Left ventricle myocardium inferior (tissue), 1 donor: ENCODE measurements at regions not wholly inside any gene's neighbourhood (a gene's known extent, or its start where the extent isn't known, plus 50 kb on each side); places are given as distances from the start of the nearest gene placed in this dataset.
"Not testable (repeated sequence)": the region's sequence is repeated elsewhere in the genome, so short reads cannot be mapped to it uniquely, and the experiment has no call there.

Experiments
- DNase-seq: peaks from one replicate; pipeline ENCODE4 v3.0.0-alpha.2; 2020
- H3K27ac ChIP-seq: fragments of 200-600 bp; replicated peaks from 2 replicates; pipeline ENCODE4 v1.8.0; 2021
- H3K27me3 ChIP-seq: fragments of 200-600 bp; 2 replicates; pipeline ENCODE4 v1.8.0; 2021; ENCODE audit warnings: low read depth
- H3K36me3 ChIP-seq: fragments of 200-600 bp; 2 replicates; pipeline ENCODE4 v1.8.0; 2021
- H3K4me1 ChIP-seq: fragments of 200-600 bp; 2 replicates; pipeline ENCODE4 v1.8.0; 2021
- H3K4me3 ChIP-seq: fragments of 200-600 bp; 2 replicates; pipeline ENCODE4 v1.8.0; 2021; ENCODE audit warnings: mild to moderate bottlenecking, moderate library complexity
- H3K9me3 ChIP-seq: fragments of 200-600 bp; replicated peaks from 2 replicates; pipeline ENCODE4 v1.8.0; 2021
- intact Hi-C: fragments of 100-400 bp; cut with micrococcal nuclease; formaldehyde crosslinking; loops from one replicate; pipeline ENCODE4 v1.11.0; 2022
- TF ChIP-seq, protein P1 (sequence below): fragments of 200-600 bp; IDR thresholded peaks from 2 replicates; pipeline ENCODE4 v1.8.0; 2021; ENCODE audit warnings: antibody characterized with exemption, mild to moderate bottlenecking, borderline replicate concordance
- donor health status: DM: no; HTN: yes; CAD: no; lungs with severe emphysema.

DNA sequence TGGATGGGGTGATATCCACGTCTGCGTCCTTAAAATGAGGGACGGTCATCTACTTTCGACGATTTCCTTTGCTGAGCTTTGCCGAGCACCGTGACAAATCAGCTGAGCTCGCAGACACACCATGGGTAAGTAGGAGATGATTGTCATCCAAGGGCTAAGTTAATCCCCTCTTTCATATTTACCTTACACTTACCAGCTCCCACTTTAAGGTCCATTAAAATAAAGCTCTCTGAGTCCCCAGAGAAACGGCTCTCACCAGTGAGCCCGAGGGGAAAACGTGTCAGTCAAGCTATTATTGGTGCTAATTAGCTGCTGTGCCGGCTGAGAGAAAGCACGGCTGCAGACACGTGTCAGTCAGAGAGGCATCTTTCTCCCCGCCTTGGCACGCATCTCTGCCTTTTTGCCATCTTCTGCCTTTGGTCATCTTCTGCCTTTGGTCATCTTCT, 72.2 kb downstream of the CRLF2 start:
- no peaks in the 10 kb centered on the region for H3K36me3 ChIP-seq
- no peak for DNase-seq
- no peak overlapping the region for H3K4me3 ChIP-seq
- intact Hi-C loops, result no loop called here
- peaks cover 14% of the 10 kb centered on the region for H3K27me3 ChIP-seq
- H3K9me3 ChIP-seq, result peaks cover 10% of the 10 kb centered on the region
- TF ChIP-seq, protein P1, sequence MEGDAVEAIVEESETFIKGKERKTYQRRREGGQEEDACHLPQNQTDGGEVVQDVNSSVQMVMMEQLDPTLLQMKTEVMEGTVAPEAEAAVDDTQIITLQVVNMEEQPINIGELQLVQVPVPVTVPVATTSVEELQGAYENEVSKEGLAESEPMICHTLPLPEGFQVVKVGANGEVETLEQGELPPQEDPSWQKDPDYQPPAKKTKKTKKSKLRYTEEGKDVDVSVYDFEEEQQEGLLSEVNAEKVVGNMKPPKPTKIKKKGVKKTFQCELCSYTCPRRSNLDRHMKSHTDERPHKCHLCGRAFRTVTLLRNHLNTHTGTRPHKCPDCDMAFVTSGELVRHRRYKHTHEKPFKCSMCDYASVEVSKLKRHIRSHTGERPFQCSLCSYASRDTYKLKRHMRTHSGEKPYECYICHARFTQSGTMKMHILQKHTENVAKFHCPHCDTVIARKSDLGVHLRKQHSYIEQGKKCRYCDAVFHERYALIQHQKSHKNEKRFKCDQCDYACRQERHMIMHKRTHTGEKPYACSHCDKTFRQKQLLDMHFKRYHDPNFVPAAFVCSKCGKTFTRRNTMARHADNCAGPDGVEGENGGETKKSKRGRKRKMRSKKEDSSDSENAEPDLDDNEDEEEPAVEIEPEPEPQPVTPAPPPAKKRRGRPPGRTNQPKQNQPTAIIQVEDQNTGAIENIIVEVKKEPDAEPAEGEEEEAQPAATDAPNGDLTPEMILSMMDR, result no peak
- no peaks in the 10 kb centered on the region for H3K4me1 ChIP-seq
- no peak overlapping the region for H3K27ac ChIP-seq

DNA sequence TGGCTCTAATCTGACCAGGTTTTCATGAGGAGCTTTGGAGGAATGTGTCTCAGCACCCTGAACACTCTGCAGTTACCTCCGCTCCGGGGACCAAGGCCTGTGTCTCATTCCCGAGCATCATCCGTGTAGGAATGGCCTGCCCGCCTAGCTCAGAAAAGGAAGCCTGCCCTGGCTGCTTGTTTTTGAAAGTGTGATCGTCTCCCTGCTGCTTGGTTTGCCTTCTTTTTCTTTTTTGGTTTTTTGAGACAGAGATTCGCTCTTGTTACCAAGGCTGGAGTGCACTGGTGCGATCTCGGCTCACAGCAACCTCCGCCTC, 73.3 kb downstream of the CRLF2 start:
- TF ChIP-seq, protein P1, result no peak
- DNase-seq, result no peak
- H3K36me3 ChIP-seq, result no peaks in the 10 kb centered on the region
- intact Hi-C loops, result no loop called here
- no peaks in the 10 kb centered on the region for H3K4me1 ChIP-seq
- H3K27me3 ChIP-seq, result peaks cover 14% of the 10 kb centered on the region
- no peak overlapping the region for H3K4me3 ChIP-seq
- H3K27ac ChIP-seq, result no peak overlapping the region
- peaks cover 16% of the 10 kb centered on the region for H3K9me3 ChIP-seq

DNA sequence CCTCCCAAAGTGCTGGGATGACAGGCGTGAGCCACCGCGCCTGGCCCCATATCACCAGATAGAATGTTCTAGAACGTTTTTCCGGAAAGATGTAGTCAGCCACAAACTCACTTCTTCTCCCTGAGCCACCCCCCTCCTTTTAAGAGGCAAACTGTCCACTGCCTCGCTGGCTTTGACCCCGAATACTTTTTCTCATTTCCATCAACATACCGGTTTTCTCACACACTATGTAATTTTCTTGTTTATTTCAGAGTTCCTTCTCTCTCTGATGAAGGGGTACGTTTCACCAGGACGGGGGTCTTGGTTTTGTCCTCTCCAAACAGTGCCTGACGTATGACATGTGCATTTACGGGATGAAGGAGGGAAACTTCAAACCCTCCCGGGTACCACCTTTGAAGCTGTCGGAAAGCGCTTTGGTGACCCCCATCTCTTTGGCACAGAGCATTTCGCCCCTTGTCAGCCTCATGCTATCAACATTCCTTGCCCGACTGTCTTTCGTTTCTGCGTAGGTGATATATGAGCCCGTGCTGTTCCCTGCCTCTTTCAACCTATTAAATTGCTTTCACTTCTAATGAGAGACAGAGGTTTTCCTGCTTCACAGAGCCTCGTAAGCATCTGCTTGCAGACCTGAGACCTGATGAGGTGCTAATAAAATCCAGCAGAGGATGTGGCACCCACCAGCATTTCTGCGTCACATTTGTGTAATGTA, 73.8 kb downstream of the CRLF2 start:
- peaks cover 14% of the 10 kb centered on the region for H3K27me3 ChIP-seq
- intact Hi-C loops, result no loop called here
- no peak overlapping the region for H3K27ac ChIP-seq
- H3K36me3 ChIP-seq, result no peaks in the 10 kb centered on the region
- TF ChIP-seq, protein P1, result no peak
- no peaks in the 10 kb centered on the region for H3K4me1 ChIP-seq
- no peak overlapping the region for H3K4me3 ChIP-seq
- peaks cover 16% of the 10 kb centered on the region for H3K9me3 ChIP-seq
- DNase-seq, result no peak

DNA sequence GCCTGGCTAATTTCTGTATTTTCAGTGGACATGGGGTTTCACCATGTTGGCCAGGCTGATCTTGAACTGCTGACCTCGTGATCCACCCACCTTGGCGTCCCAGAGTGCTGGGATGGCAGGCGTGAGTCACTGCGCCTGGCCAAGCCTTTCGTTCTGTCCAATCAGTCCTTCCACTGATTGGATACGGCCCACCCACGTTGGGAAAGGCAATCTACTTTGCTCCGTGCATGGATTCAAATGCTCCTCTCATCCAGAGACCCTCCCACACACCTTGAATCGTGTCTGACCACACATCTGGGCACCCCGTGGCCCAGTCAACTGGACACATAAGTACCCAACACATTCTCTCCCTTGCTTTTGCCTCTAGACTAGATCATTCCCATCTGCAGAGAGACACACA, 74.9 kb downstream of the CRLF2 start:
- intact Hi-C loops, result no loop called here
- no peak for DNase-seq
- peaks cover 21% of the 10 kb centered on the region for H3K9me3 ChIP-seq
- TF ChIP-seq, protein P1, result no peak
- H3K4me1 ChIP-seq, result no peaks in the 10 kb centered on the region
- H3K4me3 ChIP-seq, result no peak overlapping the region
- no peaks in the 10 kb centered on the region for H3K36me3 ChIP-seq
- peaks cover 14% of the 10 kb centered on the region for H3K27me3 ChIP-seq
- H3K27ac ChIP-seq, result no peak overlapping the region

DNA sequence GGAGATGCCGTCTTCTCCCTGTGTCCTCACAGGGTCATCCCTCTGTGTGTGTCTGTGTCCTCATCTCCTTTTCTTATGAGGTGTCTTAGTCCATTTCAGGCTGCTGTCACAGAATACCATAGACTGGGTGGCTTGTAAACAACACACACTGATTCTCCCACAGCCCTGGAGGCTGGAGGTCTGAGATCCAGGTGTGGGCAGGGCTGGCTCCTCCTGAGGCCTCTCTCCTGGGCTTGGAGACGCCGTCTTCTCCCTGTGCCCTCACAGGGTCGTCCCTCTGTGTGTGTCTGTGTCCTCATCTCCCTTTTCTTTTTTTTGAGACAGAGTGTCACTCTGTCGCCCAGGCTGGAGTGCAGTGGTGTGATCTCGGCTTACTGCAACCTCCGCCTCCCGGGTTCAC, 75.9 kb downstream of the CRLF2 start:
- Histone ChIP-seq H3K27me3 (peaks cover 14% of the 10 kb centered on the region), H3K9me3 (peaks cover 22% of the 10 kb centered on the region)
- intact Hi-C loops, H3K4me1 ChIP-seq, H3K36me3 ChIP-seq, H3K27ac ChIP-seq, DNase-seq, H3K4me3 ChIP-seq: not testable (repeated sequence)

DNA sequence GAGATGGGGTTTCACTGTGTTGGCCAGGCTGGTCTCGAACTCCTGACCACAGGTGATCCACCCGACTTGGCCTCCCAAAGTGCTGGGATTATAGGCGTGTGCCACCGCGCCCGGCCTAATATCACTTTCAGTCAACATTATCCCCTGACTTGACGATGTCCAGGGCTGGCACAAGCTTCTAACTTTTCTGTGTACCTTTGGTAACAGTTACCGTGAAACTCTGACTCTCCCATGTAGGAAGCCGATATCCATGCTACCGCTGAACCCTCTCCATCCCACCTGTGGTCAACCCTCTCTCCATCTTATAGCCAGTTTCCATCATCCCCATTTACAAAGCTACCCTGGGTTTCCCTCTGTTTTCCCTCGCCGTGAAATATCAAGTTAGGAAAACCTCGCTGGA, 77.5 kb downstream of the CRLF2 start:
- no peak for DNase-seq
- Histone ChIP-seq H3K4me1 (no peaks in the 10 kb centered on the region), H3K9me3 (peaks cover 25% of the 10 kb centered on the region), H3K27ac (no peak overlapping the region), H3K4me3 (no peak overlapping the region), H3K27me3 (peaks cover 8% of the 10 kb centered on the region), H3K36me3 (no peaks in the 10 kb centered on the region)
- TF ChIP-seq, protein P1, result no peak
- intact Hi-C loops, result no loop called here
